GM12874 (cell line): ENCODE measurements at regions not wholly inside any gene's neighbourhood (a gene's known extent, or its start where the extent isn't known, plus 50 kb on each side); places are given as distances from the start of the nearest gene placed in this dataset.

Source experiments
- TF ChIP-seq, protein P1 (sequence below): IDR thresholded peaks from 2 replicates; pipeline ENCODE4 v1.5.1; 2011; ENCODE audit warnings: low read depth, mild to moderate bottlenecking, control low read depth, low read length, moderate library complexity; ENCODE audit not compliant: insufficient read depth

DNA sequence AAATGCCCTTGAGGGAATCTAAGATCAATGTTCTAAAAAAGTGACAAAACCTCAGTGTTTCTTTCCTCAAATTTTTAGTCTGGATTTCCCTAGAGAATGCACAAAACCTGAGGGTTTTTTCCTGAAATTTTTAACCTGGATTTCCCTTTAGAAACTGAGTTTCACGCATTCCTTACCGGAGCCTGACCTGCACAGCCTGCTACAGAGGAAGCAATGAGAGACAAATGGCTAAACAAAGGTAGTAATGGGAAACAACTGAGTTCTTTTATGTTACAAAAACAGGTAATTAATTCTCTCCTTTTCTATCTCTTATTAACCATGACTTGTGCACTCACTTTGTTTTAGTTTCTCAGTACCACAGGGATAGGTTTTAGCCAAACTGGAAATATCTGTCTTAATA, 281.7 kb upstream of the NT5E start:
- TF ChIP-seq, protein P1, sequence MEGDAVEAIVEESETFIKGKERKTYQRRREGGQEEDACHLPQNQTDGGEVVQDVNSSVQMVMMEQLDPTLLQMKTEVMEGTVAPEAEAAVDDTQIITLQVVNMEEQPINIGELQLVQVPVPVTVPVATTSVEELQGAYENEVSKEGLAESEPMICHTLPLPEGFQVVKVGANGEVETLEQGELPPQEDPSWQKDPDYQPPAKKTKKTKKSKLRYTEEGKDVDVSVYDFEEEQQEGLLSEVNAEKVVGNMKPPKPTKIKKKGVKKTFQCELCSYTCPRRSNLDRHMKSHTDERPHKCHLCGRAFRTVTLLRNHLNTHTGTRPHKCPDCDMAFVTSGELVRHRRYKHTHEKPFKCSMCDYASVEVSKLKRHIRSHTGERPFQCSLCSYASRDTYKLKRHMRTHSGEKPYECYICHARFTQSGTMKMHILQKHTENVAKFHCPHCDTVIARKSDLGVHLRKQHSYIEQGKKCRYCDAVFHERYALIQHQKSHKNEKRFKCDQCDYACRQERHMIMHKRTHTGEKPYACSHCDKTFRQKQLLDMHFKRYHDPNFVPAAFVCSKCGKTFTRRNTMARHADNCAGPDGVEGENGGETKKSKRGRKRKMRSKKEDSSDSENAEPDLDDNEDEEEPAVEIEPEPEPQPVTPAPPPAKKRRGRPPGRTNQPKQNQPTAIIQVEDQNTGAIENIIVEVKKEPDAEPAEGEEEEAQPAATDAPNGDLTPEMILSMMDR: no peak

DNA sequence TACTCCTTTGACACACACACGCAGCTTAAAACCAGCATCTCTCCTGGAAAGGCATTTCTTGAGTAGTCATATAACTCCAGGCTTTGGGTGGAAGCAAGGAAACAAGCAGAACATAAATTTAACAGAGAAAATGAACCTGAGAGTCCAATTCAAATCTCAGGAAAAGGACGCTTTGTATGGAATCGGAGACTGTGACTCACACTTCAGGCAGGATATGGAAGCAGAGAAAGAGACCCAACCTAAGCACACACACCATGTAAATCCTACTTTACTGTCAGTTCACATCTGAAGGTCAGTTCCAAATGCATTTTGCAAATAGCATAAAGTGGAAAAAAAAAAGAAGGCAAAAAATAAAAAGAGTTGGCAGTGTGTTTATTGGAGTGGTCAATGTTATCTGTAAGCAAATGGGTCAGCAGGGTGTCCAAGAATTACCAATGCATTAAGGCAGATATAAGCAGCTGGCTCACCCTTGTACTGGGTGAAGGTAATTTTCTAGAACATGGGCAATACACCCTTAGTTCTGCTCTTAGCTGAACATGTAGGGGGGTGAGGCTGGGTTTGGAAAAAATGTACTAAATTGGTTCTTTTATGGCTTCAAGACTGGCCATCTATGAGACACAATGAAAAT, 283.7 kb upstream of the NT5E start:
- TF ChIP-seq, protein P1: no peak

GRCh38 chr6:85163156-85164080, 286.5 kb upstream of the NT5E start:
- TF ChIP-seq, protein P1: no peak

- TF ChIP-seq, protein P1: no peak
Measured at GRCh38 chr6:85157311-85157710, 292.6 kb upstream of the NT5E start.

DNA sequence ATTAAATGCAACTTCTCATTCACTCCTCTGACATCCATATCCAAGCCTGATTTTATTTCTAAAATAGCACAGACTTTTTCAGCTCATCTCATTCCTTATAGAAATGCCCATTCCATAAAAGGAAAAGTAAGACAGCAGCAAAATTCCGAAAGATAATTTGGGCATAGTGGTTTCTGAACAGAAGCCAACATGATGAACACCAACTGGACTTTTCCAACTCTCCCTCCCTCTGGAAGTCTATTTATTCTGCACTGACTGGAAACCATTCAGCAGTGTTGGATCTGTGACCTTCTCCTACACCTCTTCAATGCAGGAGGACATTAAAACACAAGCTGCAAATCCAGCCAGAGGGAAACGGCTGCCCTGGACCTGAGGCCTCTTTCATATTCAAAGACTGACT, 306.2 kb upstream of the NT5E start:
- TF ChIP-seq, protein P1: no peak

- TF ChIP-seq, protein P1: no peak
Measured at GRCh38 chr6:85137865-85138264, 312.0 kb upstream of the NT5E start.

- TF ChIP-seq, protein P1: no peak
Measured at GRCh38 chr6:85136310-85136709, 313.6 kb upstream of the NT5E start.
